ENCODE measurements at regions not wholly inside any gene's neighbourhood (a gene's known extent, or its start where the extent isn't known, plus 50 kb on each side); places are given as distances from the start of the nearest gene placed in this dataset.

DNA sequence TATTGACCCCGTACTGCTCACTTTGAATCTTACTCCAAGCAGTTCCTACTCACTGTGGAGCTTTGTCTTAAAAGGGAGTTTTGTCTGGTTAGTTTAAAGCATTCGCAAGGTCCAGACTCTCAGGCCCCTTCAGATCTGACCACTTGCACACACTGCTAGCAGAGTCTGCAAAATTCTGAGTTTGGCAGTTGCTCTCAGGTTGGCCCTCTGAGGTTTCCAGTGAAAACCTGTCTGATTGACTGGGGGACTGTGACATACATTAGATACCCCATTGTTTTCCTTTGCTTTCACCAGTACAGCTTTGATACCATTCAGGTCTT, 149.2 kb downstream of the XPNPEP1 start:
- no peak overlapping the region for H3K4me2 ChIP-seq (ENCODE audit: extremely low read depth, insufficient read depth, low read length)

DNA sequence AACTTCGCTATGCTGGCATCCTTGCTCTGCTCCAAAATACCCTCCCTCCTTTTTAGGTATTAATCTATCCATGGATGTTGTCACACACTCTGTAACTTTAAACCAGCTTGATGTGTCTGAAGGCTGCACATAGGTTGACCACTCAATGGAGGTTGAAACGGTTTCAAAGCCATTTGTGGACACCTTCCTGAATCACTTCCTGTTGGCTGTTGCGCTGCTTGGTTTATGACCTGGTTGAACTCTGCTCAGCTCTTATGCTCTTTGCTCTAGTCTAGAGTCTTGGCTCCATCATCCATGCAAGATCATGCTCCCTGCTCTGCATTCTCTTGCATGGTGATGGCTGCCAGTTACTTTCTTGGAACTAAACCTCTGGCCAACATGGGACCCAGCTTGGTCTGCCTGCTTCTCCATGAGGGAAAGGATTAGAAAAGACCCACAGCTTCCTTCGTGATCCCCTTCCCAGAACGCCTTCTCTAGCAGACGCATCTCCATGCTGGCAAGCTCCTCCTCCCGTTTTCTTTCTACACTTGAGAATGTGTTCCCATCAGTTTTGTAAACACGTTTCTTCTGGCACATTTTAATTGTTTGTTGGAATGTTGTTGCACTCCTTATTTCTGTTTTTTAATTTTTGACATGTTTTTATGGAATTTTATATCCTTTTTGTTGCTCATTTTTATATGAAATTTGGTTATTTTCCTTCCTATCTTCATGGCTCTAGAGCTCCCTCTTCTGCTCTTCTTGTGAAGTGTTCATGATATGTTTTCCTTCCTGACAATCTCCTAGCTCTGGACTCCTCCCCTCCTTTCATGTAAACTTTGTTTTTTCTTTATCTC, 149.8 kb downstream of the XPNPEP1 start:
- no peaks in the 10 kb centered on the region for H3K27me3 ChIP-seq (ENCODE audit: control insufficient read depth, insufficient read depth, low read length)
- H3K27ac ChIP-seq (ENCODE audit: insufficient read depth, low read length), result no peak overlapping the region
- no peak overlapping the region for H3K4me2 ChIP-seq (ENCODE audit: extremely low read depth, insufficient read depth, low read length)
- DNase-seq (ENCODE audit: low read depth in 2 of 2), result peak; percentile 12 to 55
- no peak overlapping the region for H2AFZ ChIP-seq (ENCODE audit: low read length)
- no peaks in the 10 kb centered on the region for H4K20me1 ChIP-seq (ENCODE audit: control insufficient read depth, extremely low read depth, insufficient read depth, low read length)
- TF ChIP-seq, protein P1, sequence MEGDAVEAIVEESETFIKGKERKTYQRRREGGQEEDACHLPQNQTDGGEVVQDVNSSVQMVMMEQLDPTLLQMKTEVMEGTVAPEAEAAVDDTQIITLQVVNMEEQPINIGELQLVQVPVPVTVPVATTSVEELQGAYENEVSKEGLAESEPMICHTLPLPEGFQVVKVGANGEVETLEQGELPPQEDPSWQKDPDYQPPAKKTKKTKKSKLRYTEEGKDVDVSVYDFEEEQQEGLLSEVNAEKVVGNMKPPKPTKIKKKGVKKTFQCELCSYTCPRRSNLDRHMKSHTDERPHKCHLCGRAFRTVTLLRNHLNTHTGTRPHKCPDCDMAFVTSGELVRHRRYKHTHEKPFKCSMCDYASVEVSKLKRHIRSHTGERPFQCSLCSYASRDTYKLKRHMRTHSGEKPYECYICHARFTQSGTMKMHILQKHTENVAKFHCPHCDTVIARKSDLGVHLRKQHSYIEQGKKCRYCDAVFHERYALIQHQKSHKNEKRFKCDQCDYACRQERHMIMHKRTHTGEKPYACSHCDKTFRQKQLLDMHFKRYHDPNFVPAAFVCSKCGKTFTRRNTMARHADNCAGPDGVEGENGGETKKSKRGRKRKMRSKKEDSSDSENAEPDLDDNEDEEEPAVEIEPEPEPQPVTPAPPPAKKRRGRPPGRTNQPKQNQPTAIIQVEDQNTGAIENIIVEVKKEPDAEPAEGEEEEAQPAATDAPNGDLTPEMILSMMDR (conservative IDR thresholded peaks at IDR 0.05 in 1 of 2, IDR thresholded peaks at IDR 0.05 in 1 of 2; ENCODE audit: low read depth in 1 of 2, low read length in 2 of 2), result peak; percentile 38 to 68
- TF ChIP-seq EZH2 (IDR thresholded peaks at IDR 0.05; ENCODE audit: low read length, missing control alignments), result no peak
- no peak overlapping the region for H3K4me3 ChIP-seq (replicated peaks in 1 of 4; ENCODE audit: control extremely low read depth in 1 of 4, insufficient read depth in 1 of 4, low read depth in 3 of 4, low read length in 4 of 4)
- H3K4me1 ChIP-seq (ENCODE audit: control insufficient read depth, extremely low read depth, insufficient read depth, low read length), result no peaks in the 10 kb centered on the region
- H3K79me2 ChIP-seq (ENCODE audit: control insufficient read depth, insufficient read depth, low read length), result no peaks in the 10 kb centered on the region
- no peaks in the 10 kb centered on the region for H3K36me3 ChIP-seq (ENCODE audit: control insufficient read depth, insufficient read depth, low read length)
- H3K9ac ChIP-seq (ENCODE audit: insufficient read depth, low read length), result no peak overlapping the region
- H3K9me3 ChIP-seq (ENCODE audit: control insufficient read depth, insufficient read depth, low read depth, low read length), result no peaks in the 10 kb centered on the region

More for the DNA sequence above, 149.2 kb downstream of the XPNPEP1 start:
- Histone ChIP-seq H3K79me2 (ENCODE audit: control insufficient read depth, insufficient read depth, low read length) (no peaks in the 10 kb centered on the region), H3K36me3 (ENCODE audit: control insufficient read depth, insufficient read depth, low read length) (no peaks in the 10 kb centered on the region), H3K9me3 (ENCODE audit: control insufficient read depth, insufficient read depth, low read depth, low read length) (no peaks in the 10 kb centered on the region), H3K27ac (ENCODE audit: insufficient read depth, low read length) (no peak overlapping the region), H2AFZ (ENCODE audit: low read length) (no peak overlapping the region), H3K9ac (ENCODE audit: insufficient read depth, low read length) (no peak overlapping the region), H4K20me1 (ENCODE audit: control insufficient read depth, extremely low read depth, insufficient read depth, low read length) (no peaks in the 10 kb centered on the region), H3K4me1 (ENCODE audit: control insufficient read depth, extremely low read depth, insufficient read depth, low read length) (no peaks in the 10 kb centered on the region), H3K27me3 (ENCODE audit: control insufficient read depth, insufficient read depth, low read length) (no peaks in the 10 kb centered on the region), H3K4me3 (replicated peaks in 1 of 4; ENCODE audit: control extremely low read depth in 1 of 4, insufficient read depth in 1 of 4, low read depth in 3 of 4, low read length in 4 of 4) (no peak overlapping the region)
- TF ChIP-seq, protein P1 (conservative IDR thresholded peaks at IDR 0.05 in 1 of 2, IDR thresholded peaks at IDR 0.05 in 1 of 2; ENCODE audit: low read depth in 1 of 2, low read length in 2 of 2), result no peak
- no peak for TF ChIP-seq EZH2 (IDR thresholded peaks at IDR 0.05; ENCODE audit: low read length, missing control alignments)
- DNase-seq (ENCODE audit: low read depth in 2 of 2), result no peak

DNA sequence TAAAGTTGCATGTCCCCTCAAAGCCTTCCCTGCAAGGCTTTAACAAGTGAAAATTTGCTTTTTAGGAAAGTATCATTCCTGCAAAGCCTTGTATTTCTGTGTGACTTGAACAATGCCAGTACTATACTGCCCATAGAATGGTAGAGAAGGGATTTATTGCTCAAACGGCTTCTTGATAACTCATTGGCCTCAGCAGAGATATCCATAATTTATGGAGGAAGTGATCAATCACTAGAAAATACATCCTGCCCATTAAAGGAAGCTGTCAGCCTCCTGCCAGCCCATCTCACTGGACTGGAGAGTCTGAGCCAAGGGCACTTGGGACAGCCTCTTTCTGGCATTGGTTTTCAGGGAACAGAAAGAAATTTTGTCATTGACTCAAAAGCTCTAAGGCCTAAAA, 152.6 kb downstream of the XPNPEP1 start:
- H4K20me1 ChIP-seq (ENCODE audit: control insufficient read depth, extremely low read depth, insufficient read depth, low read length), result no peaks in the 10 kb centered on the region

More for the DNA sequence above, 152.6 kb downstream of the XPNPEP1 start:
- no peaks in the 10 kb centered on the region for H3K27me3 ChIP-seq (ENCODE audit: control insufficient read depth, insufficient read depth, low read length)
- H3K79me2 ChIP-seq (ENCODE audit: control insufficient read depth, insufficient read depth, low read length), result no peaks in the 10 kb centered on the region
- no peak overlapping the region for H2AFZ ChIP-seq (ENCODE audit: low read length)
- no peak overlapping the region for H3K27ac ChIP-seq (ENCODE audit: insufficient read depth, low read length)
- no peaks in the 10 kb centered on the region for H3K9me3 ChIP-seq (ENCODE audit: control insufficient read depth, insufficient read depth, low read depth, low read length)
- H3K9ac ChIP-seq (ENCODE audit: insufficient read depth, low read length), result no peak overlapping the region
- no peaks in the 10 kb centered on the region for H3K4me1 ChIP-seq (ENCODE audit: control insufficient read depth, extremely low read depth, insufficient read depth, low read length)
- TF ChIP-seq EZH2 (IDR thresholded peaks at IDR 0.05; ENCODE audit: low read length, missing control alignments), result no peak
- TF ChIP-seq, protein P1 (conservative IDR thresholded peaks at IDR 0.05 in 1 of 2, IDR thresholded peaks at IDR 0.05 in 1 of 2; ENCODE audit: low read depth in 1 of 2, low read length in 2 of 2), result no peak
- no peak for DNase-seq (ENCODE audit: low read depth in 2 of 2)
- no peaks in the 10 kb centered on the region for H3K36me3 ChIP-seq (ENCODE audit: control insufficient read depth, insufficient read depth, low read length)
- H3K4me3 ChIP-seq (replicated peaks in 1 of 4; ENCODE audit: control extremely low read depth in 1 of 4, insufficient read depth in 1 of 4, low read depth in 3 of 4, low read length in 4 of 4), result no peak overlapping the region
- no peak overlapping the region for H3K4me2 ChIP-seq (ENCODE audit: extremely low read depth, insufficient read depth, low read length)

Measured in fibroblast of lung (primary cell).